Coronary artery (tissue), 2 donors: ENCODE measurements at regions not wholly inside any gene's neighbourhood (a gene's known extent, or its start where the extent isn't known, plus 50 kb on each side); places are given as distances from the start of the nearest gene placed in this dataset.

Experiments used
- DNase-seq: peaks from one replicate; pipeline ENCODE4 v3.0.0-alpha.2; 2017; ENCODE audit warnings: low spot score
- H3K27ac ChIP-seq, 2 donors: fragments of 200-600 bp; sonication (generic); one replicate each; pipeline ENCODE4 v1.5.1; 2016 to 2019
- H3K4me3 ChIP-seq: fragments of 200-600 bp; sonication (generic); 2 replicates; pipeline ENCODE4 v1.5.1; 2016; ENCODE audit warnings: mild to moderate bottlenecking, moderate library complexity
- TF ChIP-seq, protein P1 (sequence below): fragments of 200-600 bp; sonication (generic); IDR thresholded peaks from one replicate; pipeline ENCODE4 v1.5.1; 2019; ENCODE audit warnings: antibody characterized with exemption

DNA sequence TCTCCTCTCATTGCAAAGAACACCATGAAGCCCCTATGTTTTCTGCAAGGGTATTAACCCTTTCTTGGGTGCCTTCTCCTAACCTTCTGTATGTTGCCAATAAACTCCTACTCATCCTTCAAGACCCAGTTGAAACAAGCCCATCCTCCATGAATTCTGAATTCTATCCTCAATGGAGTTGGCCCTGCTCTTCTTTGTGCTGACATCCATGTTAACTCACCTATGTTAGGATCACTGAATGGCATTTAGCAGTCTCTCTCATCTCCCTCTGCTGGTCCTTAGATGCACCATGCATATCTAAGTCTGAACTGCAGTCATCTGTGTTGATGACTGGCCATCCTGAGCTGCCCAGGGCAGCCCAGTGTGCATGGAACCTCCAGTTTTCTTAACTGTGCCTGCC, 129.8 kb downstream of the BUB3 start:
- TF ChIP-seq, protein P1, sequence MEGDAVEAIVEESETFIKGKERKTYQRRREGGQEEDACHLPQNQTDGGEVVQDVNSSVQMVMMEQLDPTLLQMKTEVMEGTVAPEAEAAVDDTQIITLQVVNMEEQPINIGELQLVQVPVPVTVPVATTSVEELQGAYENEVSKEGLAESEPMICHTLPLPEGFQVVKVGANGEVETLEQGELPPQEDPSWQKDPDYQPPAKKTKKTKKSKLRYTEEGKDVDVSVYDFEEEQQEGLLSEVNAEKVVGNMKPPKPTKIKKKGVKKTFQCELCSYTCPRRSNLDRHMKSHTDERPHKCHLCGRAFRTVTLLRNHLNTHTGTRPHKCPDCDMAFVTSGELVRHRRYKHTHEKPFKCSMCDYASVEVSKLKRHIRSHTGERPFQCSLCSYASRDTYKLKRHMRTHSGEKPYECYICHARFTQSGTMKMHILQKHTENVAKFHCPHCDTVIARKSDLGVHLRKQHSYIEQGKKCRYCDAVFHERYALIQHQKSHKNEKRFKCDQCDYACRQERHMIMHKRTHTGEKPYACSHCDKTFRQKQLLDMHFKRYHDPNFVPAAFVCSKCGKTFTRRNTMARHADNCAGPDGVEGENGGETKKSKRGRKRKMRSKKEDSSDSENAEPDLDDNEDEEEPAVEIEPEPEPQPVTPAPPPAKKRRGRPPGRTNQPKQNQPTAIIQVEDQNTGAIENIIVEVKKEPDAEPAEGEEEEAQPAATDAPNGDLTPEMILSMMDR, result no peak
- Histone ChIP-seq H3K4me3 (no peak overlapping the region), H3K27ac (no peak overlapping the region)
- DNase-seq, result no peak

DNA sequence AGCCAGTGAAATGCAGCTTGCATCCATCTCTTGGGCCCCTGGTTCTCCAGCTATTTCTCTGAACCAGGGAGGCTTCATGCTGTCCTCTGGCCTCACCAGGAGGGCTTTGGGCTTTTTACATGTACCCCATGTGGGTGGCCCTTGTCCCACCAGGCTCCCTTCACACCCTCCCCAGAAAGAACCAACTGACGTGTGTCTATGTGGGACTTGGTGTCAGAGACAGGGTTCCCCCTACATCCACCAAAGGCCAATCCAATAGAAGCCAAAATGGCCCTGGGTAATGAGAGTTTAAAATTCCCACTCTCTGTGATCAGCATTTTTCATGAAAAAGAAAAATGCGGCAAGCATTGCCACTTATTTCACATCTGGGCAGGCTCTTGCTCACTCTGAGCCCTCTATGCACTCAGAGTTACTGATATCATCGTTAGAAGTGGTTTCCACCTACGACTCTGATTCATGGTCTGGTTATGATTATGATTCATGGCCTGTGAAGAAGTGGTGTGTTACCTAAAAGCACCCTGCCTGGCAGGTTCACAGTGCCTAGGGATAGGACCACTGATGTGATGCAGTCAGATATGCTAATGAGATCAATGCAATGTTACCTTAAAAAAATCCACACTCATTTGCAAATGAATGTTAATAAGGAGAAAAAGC, 133.5 kb downstream of the BUB3 start:
- TF ChIP-seq, protein P1, result no peak
- no peak for DNase-seq
- no peak overlapping the region for H3K27ac ChIP-seq
- H3K4me3 ChIP-seq, result no peak overlapping the region

DNA sequence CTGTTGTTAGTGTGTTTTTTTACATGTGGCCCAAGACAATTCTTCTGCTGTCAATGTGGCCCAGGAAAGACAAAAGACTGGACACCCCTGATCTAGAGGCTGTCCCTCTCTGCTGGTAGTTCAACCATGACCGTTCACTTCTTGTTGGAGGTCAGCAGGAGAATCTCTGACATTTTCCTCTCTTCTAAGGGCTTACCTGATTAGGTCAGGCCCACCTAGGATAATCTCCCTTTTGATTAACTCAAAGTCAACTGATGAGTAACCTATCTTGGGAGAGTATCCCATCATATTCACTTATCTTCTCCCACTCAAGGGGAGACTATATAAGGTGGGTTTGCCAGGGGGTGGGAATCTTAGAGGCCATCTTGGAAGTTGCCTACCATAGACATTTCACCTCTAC, 135.2 kb downstream of the BUB3 start:
- H3K4me3 ChIP-seq, result no peak overlapping the region
- TF ChIP-seq, protein P1, result no peak
- DNase-seq, result no peak

DNA sequence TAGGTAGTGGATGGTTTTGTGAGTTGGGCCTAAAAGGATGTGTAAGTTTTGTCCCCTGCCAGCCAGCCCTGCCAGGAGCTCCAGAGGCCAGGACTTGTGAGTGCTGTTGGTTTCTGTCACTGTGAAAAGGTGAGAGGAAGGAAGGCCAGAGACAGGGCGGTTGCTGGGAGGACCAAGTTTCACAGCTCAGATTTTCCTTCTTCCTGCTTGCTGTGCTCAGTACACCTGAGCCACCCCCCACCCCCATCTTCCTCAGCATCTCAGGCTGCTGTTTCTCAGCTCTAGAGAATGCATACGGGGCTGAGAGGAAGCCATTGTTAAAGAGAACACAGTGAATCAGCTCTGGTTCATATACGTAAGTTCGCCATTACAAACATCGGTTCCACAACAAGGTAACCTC, 139.9 kb downstream of the BUB3 start:
- Histone ChIP-seq H3K4me3 (no peak overlapping the region), H3K27ac (no peak overlapping the region)
- TF ChIP-seq, protein P1, result no peak
- no peak for DNase-seq

More for the DNA sequence above, 135.2 kb downstream of the BUB3 start:
- no peak overlapping the region for H3K27ac ChIP-seq

DNA sequence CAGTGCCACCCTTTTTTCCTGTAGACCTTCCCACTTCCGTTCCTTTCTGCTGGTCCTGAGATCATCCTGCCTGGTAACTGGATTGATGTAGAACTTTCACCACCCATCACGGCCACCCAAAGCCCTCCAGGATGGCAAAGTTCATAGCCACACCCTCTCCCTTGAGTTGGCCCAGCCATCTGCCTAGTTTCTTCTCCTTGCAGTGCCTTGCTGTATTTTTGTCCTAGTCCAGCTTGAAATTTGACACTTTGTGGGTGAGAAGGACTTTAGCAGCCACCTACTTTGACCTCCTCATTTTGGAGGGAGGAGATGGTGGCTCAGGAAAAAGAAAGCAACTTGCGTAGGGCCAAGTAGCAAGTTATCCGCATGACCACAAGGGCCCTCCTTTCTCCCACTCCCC, 140.7 kb downstream of the BUB3 start:
- TF ChIP-seq, protein P1, result no peak
- no peak overlapping the region for H3K4me3 ChIP-seq
- no peak for DNase-seq
- no peak overlapping the region for H3K27ac ChIP-seq

DNA sequence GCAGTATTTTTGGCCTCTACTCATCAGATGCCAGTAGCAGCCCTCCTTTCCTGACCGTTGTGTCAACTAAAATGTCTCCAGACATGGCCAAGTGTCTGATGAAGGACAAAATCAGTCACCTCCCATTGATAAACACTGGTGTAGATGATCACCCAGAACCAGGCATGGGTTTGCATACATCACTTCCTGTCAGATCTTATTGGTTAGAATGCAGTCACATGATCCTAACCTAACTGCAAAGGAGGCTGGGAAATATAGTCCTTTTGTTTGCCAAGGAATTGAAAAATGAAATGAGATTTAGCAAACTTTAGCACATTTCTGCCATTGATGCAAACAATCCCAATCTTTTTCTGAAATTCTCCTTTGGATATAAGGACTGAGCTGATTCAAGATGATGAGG, 141.4 kb downstream of the BUB3 start:
- DNase-seq, result no peak
- Histone ChIP-seq H3K4me3 (no peak overlapping the region), H3K27ac (no peak overlapping the region)
- TF ChIP-seq, protein P1, result no peak

DNA sequence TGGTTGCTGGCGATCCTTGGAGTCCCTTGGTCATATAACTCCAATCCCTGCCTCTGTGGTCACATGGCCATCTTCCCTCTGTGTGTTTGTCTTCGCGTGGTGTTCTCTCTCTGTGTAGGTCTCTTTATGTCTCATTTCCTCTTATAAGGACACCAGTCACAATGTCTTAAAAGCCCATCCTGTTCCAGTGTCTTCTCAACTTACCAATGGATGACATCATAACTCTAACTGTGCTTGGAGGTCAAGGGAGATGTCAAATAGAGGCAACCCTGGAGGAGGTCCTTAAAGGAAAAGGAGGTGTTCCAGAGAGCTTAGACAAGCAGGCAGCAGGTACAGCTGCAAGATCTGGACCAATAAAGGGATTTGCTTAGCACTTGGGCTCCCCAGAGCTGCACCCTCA, 143.0 kb downstream of the BUB3 start:
- no peak for DNase-seq
- H3K27ac ChIP-seq, result no peak overlapping the region
- TF ChIP-seq, protein P1, result no peak
- H3K4me3 ChIP-seq, result no peak overlapping the region
